ENCODE measurements at regions not wholly inside any gene's neighbourhood (a gene's known extent, or its start where the extent isn't known, plus 50 kb on each side); places are given as distances from the start of the nearest gene placed in this dataset.
A peak's percentile ranks its signal among the peaks of the same experiment; 100 is the strongest.

DNA sequence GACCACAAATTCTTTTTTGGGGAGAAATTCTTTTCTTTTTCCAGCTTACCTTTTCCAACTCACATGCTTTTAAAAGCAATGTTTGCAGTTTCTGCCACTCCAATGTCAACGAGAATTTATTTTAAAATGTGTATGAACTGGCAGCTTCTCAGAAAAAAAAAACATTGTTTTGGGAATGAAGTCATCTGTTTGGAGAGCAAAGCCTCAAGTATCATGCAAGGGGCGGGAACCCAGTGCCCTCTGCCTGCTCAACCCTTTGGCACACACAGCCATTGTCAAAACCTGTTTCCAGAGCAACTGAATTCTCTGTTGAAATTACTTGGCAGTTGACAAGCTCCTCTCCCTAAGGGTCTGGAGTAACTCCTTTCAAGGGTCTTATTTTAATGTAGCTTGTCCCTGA lies 128.5 kb downstream of the QPCT start:
- DNase-seq, result peak; percentile 73

- no peak for DNase-seq
These were observed 132.0 kb downstream of the QPCT start for GRCh38 chr2:37476411-37476810.

DNA sequence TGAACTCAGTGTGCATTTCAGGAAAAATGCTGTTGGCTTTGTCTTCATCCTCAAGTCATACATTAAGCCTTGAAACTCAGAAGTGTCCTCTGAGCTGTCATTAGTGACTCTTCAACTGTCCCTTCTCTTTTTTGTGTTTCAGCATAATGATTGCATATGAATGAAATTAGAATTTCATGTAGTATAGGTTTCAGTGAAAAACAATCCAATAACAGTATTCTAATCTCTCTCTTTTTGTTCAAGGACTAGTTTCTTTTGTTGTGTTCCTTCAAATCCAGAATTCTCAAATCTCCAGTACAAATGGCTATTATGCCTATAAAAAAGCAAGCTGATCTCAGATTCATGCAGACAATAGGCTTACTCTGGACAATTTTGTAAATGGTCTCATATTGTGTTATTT lies 133.5 kb downstream of the QPCT start:
- DNase-seq, result no peak

DNA sequence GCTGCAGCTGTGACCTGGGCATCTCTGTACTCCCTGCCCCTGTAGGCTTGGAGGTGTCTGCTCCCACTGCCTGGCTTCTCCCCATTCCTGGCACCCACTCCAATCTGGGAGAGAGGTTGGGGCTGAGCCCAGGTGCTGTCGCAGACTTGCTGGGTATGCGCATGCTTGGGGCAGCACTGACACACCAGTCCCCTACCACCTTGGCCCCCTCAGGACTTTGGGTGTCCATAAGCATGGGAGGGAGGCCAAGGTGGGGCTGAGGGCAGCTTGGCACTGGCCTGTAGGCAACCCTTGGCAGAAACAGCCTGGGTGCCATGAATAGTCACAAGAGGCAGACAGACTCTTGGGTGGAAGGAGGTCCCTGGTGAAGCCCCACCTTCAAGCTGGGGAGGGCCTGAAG lies 136.8 kb downstream of the QPCT start:
- no peak for DNase-seq

- DNase-seq, result no peak
These were observed 144.6 kb downstream of the QPCT start for GRCh38 chr2:37489041-37489456.

DNA sequence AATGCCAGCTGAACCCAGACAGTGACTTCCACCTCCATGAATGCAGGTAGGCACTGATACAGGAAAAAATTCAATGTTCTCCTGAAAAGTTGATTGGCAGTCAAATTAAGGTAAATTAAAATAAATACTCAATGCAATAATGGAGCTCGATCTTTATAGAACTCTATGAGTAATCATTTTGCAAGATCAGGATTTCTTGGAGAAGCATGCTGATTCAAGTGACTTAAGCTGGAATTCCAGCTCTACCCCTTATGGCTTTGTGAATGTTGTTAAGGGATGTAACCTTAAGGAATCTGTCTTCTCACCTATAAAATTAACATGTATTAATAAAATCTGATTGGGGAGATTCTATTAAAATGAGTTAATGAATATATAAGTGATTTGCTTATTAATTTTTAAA lies 145.1 kb downstream of the QPCT start:
- DNase-seq, result no peak

GRCh38 chr2:37493425-37493824 lies 149.0 kb downstream of the QPCT start:
- no peak for DNase-seq

DNA sequence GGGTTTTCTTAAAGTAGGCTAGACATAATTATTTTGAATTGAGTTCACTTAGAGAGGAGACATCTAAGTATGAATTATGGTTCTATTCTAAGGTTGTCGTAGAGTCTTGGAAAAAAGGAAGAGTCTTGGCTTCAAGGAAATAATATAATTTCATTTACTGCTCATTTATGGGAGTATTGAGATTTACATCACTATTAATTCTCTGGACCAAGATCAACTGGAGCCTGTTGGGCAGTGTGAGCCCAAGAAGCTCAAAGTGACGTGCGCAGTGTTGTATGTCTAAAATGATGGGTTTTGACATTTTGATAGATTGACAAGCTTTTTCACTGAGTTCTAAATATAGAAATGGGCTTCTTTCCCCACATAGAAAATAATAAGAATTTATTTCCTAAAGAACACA lies 154.7 kb downstream of the QPCT start:
- no peak for DNase-seq

DNA sequence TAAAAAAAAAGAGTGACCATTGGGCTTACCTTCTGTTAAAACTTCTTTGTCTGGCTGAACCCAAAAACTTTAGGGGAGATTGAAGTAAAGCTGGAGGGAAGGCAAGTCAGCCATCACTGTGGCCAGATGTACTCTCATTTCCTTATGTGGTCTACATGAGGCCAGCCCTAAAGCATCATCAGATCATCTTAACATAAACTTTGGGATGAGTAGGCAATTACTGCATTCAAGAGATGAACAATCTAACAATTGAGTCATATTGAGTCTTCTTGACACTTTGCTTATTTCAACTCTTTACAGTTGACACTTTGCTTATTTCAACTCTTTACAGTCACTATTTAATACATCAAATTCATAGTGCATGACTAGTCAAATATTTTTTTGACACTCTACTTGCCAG lies 155.6 kb downstream of the QPCT start:
- no peak for DNase-seq

DNA sequence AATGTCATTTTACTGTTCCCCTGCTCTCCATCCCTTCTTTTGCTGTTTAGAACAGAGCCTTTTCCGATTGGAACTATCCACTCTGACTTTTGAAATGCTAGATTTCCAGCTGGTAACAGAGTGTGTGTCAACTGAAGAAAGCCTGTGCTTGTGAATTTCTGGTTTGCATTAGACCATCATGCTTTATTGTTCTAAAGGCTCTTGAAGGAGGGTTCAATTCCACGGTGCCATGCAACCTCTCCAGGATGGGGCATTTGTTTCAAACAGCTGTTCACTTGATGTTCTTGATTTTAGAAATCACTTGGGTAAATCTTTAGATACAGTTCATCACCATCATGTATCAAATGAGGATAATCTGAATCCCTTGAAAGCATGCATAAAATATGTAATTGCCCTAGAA lies 156.7 kb downstream of the QPCT start:
- no peak for DNase-seq

DNA sequence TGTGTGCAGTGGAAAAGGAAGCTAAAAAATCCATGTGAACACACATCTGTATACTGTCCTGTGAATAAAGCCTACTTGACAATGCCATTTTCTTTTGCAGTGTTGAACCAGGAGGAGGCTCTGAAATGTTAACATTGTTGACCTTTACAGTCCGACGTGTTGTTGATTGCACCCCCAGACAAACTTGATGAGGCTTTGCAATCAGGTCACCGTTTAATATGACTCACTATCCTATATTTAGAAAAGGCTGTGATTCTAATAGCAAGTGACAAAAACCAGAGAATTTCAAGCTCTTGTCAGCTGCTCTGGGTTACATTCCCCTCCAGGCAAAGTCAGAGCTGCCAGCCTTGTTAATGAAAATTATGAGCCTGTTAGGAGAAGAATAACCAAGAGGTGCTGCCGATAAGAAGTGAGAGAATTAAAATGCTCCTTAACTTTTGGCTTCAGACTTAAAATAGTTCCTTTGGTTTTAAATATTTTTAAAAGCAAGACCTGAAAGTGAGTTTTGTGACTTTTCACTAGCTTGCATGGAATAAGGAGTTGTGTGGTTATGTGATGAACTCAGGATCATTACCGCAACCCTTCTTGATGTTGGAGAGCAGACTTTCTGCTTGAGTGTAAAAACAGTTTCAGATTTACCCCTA lies 162.1 kb downstream of the QPCT start:
- peak; percentile 29 for DNase-seq

DNA sequence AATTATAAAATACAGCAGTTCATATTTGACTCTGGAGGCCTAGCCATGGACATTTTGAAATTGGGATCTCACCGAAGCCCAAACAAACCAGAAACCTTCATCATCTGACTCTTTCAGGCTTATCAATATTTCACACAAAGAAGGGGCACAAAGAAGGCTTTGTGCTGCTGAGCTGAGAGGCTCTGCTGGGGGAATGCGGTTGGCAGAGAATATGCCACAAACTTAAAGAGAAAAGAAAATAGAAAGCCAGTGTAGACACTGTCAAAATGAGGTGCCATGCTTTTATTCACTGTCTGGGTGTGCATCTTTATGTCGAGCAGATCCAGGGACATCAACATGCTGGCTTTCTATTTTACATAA lies 162.6 kb downstream of the QPCT start:
- no peak for DNase-seq

GRCh38 chr2:37507703-37508102 lies 163.3 kb downstream of the QPCT start:
- no peak for DNase-seq

DNA sequence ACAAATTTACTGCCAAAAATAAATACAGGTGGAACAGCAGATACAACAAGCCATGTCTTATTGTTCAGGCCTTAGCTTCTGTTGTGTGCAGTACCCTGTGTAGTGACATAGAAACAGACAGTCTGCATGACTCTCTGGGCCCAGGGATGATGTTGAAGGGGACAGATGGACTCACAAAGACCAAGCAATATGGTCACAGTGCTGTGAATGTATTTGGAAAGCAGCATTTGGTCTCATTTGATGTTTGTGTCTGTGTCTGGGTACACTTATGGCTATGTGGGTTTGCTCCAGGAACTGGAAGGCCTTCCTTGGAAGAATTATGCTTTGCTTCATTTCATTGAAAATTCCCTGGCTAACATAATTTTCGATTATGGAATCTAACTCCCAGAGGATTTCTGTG lies 158.5 kb downstream of the CDC42EP3 start:
- no peak for DNase-seq

GRCh38 chr2:37523814-37524362 lies 147.6 kb downstream of the CDC42EP3 start:
- DNase-seq, result no peak

DNA sequence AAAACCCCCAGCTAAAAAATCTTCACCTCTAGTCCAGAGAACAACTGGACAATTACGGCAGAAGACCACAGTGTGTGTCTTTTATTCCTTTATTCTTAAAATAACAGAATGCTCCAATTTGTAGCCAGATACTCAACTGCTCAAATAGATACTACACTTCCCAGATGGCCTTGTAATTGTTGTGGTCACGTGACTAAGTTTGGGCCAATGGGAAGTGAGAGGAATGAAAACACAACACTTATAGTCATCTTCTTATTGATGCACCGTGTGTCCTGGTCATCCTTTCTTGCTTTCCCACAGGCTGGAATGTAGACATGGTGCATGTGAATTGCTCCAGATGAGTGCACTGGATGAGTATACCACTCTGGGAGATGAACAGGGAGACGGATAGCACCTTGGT lies 145.1 kb downstream of the CDC42EP3 start:
- DNase-seq, result peak; percentile 23

DNA sequence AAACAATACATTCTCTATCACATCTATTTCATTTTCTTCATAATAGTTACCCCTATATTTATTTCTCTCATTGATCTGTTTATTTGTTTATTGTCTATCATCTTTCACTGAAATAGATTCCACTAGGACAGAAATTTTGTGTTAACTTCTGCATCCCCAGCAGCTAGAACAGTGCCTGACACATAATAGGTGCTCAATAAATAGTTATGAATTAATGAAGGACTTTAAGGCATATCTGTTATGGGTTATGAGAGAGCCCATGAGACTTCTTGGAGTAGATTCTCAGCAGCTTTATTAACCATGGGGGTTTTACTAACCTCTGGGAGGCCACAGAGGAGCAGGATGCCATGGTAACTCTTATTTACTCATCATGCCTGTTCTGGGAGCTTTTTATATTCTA lies 144.6 kb downstream of the CDC42EP3 start:
- no peak for DNase-seq

GRCh38 chr2:37527361-37527760 lies 144.1 kb downstream of the CDC42EP3 start:
- peak; percentile 97 for DNase-seq

DNA sequence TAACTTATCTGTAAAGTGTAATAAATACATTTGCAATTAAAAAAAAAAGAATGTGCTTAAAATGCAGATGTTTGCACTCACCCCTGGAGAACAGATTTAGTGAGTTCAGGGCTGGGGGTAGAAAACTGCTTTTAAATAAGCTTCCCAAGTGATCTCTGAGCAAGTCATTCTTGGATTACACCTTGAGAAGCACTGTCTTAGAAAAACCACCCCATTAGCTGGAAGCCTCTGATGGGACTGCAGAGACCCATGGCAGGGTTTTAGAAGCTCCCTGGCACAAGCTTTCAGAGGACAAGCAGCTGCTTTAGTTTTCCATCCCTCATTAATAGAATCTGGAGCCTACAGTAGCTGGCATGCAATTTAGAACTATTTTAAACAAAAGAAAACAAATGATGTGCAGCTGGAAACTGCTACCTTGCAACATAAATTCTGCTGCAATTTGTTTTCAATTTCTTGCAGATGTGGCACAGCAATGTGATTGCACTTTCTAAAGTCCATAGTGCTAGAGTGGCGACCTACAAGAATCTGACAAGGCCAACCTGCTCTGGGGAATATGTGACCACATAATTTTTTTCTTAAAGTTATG lies 141.5 kb downstream of the CDC42EP3 start:
- DNase-seq, result no peak

DNA sequence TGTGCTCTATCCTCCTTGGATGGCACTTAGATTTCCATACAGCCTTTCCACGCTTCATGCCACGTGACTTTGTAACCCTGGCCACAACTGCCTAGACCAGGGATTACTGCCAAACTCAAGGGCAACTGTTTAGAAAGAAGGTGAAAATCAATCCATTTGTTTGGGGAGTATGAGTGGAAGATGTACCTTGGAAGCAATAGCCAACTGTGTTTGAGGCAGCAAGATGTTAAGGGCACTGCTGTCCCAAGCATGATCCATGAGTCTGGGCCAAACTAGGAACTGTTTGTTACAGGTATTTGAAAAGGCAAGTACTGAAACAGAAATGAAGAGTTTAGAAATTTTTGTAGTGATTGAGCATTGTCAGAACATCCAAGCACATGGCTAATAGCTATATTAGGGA lies 138.9 kb downstream of the CDC42EP3 start:
- DNase-seq, result no peak

GRCh38 chr2:37537316-37537715 lies 134.1 kb downstream of the CDC42EP3 start:
- no peak for DNase-seq

DNA sequence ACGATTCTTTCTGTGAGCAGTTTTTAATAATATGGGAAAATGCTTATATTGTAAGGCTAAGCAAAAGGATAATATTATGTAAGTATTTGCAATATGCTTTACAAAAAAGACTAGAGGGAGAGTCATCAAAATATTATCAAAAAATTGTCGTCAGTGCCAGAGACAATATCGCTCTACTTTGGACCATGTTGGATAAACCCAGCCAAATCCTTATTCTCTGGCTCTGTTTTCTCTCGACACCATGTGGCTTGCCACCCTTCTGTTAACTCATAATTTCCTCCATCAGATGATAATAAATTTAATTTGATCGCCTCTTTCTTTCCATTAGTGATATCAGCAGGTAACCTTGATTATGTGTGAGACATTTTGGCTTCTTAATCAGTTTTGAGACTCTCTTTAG lies 129.9 kb downstream of the CDC42EP3 start:
- DNase-seq, result no peak

- no peak for DNase-seq
These were observed 127.4 kb downstream of the CDC42EP3 start for GRCh38 chr2:37543999-37544557.

DNA sequence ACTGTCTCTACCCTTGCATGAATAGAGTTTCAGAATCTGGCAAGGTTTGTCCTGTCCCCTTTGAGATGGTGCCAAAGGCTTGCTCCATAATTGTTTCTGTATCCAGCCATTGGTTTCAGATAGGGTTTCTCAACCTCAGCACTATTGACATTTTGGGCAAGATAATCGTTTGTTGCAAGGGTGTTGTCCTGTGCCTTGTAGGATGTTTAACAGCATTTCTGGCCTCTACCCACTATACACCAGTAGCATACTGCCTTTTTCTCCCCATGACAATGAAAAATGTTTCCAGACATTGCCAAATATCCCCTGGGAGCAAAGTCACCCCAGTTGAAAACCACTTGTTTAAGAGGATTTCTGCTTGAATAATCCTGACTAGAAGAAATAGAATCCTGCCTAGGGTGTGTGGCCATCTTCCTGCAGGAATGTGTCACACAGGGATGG lies 126.8 kb downstream of the CDC42EP3 start:
- DNase-seq, result no peak

GRCh38 chr2:37549598-37549997 lies 121.8 kb downstream of the CDC42EP3 start:
- DNase-seq, result no peak

Data from NCI-H146 (cell line).